ENCODE measurements at regions not wholly inside any gene's neighbourhood (a gene's known extent, or its start where the extent isn't known, plus 50 kb on each side); places are given as distances from the start of the nearest gene placed in this dataset.

DNA sequence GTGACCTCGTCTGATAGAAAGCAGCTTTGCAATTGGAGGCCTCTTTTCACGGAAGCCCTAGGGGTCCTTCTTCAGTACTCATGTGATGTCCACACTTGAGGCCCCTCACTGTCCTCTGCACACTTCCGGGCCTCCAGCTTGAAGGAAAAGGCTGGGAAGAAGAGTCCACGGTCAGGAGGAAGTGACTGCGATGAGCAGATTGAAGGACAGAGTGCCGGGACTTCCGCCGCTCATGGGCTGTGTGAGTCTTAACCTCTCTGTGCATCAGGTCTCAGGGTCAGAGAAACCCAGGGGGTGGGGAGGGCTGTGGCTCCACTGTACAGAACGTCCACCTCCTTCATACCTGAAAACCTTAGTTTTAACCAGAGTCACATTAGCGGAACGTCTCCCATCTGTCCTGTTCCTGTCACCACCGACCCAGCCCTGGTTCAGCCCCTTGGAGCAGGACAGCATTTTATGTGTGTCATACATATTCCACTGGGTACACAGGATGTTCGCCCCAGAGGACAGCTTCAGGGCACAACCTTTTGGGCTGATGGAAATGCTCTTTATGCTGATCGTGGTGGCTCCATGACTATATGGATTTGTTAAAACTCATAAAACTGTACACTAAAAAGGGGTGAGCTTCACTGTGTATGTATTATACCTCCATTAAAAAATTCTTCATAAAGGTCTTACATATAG is 51.0 kb upstream of the SORCS2 start:
- no peaks in the 10 kb centered on the region for H3K27me3 ChIP-seq (replicated peaks in 1 of 4; ENCODE audit: control extremely low read depth in 1 of 4, control insufficient read depth in 3 of 4, insufficient read depth in 4 of 4, low read length in 3 of 4)
- no peaks in the 10 kb centered on the region for H4K20me1 ChIP-seq (ENCODE audit: control insufficient read depth, insufficient read depth, low read length, poor library complexity, severe bottlenecking)
- no peaks in the 10 kb centered on the region for H3K79me2 ChIP-seq (ENCODE audit: control insufficient read depth, insufficient read depth, low read length)
- no peak overlapping the region for H3K4me3 ChIP-seq (ENCODE audit: control extremely low read depth in 1 of 5, extremely low read depth in 1 of 5, insufficient read depth in 1 of 5, low read depth in 2 of 5, low read length in 4 of 5)
- Mint-ChIP-seq H3K27me3 (peaks cover 7% of the 10 kb centered on the region), H3K4me1 (no peaks in the 10 kb centered on the region), H3K27ac (no peak overlapping the region), H3K4me3 (no peak overlapping the region), H3K9me3 (ENCODE audit: insufficient read depth) (no peaks in the 10 kb centered on the region)
- CTCF ChIA-PET: no interaction called here
- WGBS (ENCODE audit: insufficient coverage): 81% methylated on average over 11 of the region's 14 CpGs
- no peak overlapping the region for H3K9ac ChIP-seq (ENCODE audit: low read length)
- no peak for DNase-seq
- H3K4me2 ChIP-seq (replicated peaks; ENCODE audit: low read depth, low read length, poor library complexity, severe bottlenecking): no peak overlapping the region
- H3K27ac ChIP-seq (ENCODE audit: low read length in 2 of 2): no peak overlapping the region
- no peak overlapping the region for H2AFZ ChIP-seq (ENCODE audit: insufficient read depth, low read depth, low read length, poor library complexity, severe bottlenecking)
- intact Hi-C loops (cut with micrococcal nuclease): no loop called here
- ATAC-seq (ENCODE audit: low read depth): no peak
- TF ChIP-seq, protein P1, sequence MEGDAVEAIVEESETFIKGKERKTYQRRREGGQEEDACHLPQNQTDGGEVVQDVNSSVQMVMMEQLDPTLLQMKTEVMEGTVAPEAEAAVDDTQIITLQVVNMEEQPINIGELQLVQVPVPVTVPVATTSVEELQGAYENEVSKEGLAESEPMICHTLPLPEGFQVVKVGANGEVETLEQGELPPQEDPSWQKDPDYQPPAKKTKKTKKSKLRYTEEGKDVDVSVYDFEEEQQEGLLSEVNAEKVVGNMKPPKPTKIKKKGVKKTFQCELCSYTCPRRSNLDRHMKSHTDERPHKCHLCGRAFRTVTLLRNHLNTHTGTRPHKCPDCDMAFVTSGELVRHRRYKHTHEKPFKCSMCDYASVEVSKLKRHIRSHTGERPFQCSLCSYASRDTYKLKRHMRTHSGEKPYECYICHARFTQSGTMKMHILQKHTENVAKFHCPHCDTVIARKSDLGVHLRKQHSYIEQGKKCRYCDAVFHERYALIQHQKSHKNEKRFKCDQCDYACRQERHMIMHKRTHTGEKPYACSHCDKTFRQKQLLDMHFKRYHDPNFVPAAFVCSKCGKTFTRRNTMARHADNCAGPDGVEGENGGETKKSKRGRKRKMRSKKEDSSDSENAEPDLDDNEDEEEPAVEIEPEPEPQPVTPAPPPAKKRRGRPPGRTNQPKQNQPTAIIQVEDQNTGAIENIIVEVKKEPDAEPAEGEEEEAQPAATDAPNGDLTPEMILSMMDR (IDR thresholded peaks at IDR 0.05): no peak
- TF ChIP-seq EZH2 (IDR thresholded peaks at IDR 0.05; ENCODE audit: borderline replicate concordance, insufficient read depth, low read depth, low read length, poor library complexity, severe bottlenecking): no peak
- H3K36me3 ChIP-seq (replicated peaks in 1 of 2; ENCODE audit: control extremely low read depth in 1 of 2, control insufficient read depth in 1 of 2, extremely low read depth in 1 of 2, insufficient read depth in 2 of 2, low read length in 1 of 2): no peaks in the 10 kb centered on the region
- POLR2A ChIA-PET: no interaction called here
- no peaks in the 10 kb centered on the region for H3K9me3 ChIP-seq (ENCODE audit: control extremely low read depth in 1 of 3, control insufficient read depth in 2 of 3, insufficient read depth in 1 of 3, low read length in 2 of 3)
- H3K4me1 ChIP-seq (ENCODE audit: control insufficient read depth in 2 of 2, insufficient read depth in 2 of 2, low read length in 2 of 2): no peaks in the 10 kb centered on the region

DNA sequence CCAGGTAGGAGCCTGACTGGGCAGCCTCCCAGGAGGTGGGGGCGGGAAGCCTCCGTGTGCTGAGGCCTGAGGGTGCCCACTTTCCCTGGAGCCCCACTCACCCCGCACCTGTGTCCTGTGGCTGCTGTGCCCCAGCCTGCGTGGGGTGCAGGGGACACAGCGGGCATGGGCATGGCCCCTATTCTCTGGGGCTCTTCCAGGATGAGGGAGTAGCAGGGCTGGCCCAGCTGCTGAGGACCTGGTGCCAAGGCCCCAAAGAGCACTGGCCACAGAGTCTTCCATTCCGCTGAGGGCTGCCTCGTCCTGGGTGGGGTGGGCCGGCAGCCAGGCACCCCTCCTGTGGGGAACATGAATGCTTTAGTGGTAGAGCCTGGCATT is 51.7 kb upstream of the SORCS2 start:
- ATAC-seq (ENCODE audit: low read depth) (no peak), DNase-seq (no peak)
- intact Hi-C loops (cut with micrococcal nuclease): no loop called here
- WGBS (ENCODE audit: insufficient coverage): 91% methylated on average over 8 of the region's 8 CpGs
- Histone ChIP-seq H3K36me3 (replicated peaks in 1 of 2; ENCODE audit: control extremely low read depth in 1 of 2, control insufficient read depth in 1 of 2, extremely low read depth in 1 of 2, insufficient read depth in 2 of 2, low read length in 1 of 2) (no peaks in the 10 kb centered on the region), H3K27ac (ENCODE audit: low read length in 2 of 2) (no peak overlapping the region), H3K9ac (ENCODE audit: low read length) (no peak overlapping the region), H3K79me2 (ENCODE audit: control insufficient read depth, insufficient read depth, low read length) (no peaks in the 10 kb centered on the region), H3K4me1 (ENCODE audit: control insufficient read depth in 2 of 2, insufficient read depth in 2 of 2, low read length in 2 of 2) (no peaks in the 10 kb centered on the region), H4K20me1 (ENCODE audit: control insufficient read depth, insufficient read depth, low read length, poor library complexity, severe bottlenecking) (no peaks in the 10 kb centered on the region), H3K4me2 (replicated peaks; ENCODE audit: low read depth, low read length, poor library complexity, severe bottlenecking) (no peak overlapping the region), H2AFZ (ENCODE audit: insufficient read depth, low read depth, low read length, poor library complexity, severe bottlenecking) (no peak overlapping the region), H3K27me3 (replicated peaks in 1 of 4; ENCODE audit: control extremely low read depth in 1 of 4, control insufficient read depth in 3 of 4, insufficient read depth in 4 of 4, low read length in 3 of 4) (no peaks in the 10 kb centered on the region), H3K4me3 (ENCODE audit: control extremely low read depth in 1 of 5, extremely low read depth in 1 of 5, insufficient read depth in 1 of 5, low read depth in 2 of 5, low read length in 4 of 5) (no peak overlapping the region), H3K9me3 (ENCODE audit: control extremely low read depth in 1 of 3, control insufficient read depth in 2 of 3, insufficient read depth in 1 of 3, low read length in 2 of 3) (no peaks in the 10 kb centered on the region)
- TF ChIP-seq, protein P1 (IDR thresholded peaks at IDR 0.05): no peak
- no peak for TF ChIP-seq EZH2 (IDR thresholded peaks at IDR 0.05; ENCODE audit: borderline replicate concordance, insufficient read depth, low read depth, low read length, poor library complexity, severe bottlenecking)
- ChIA-PET POLR2A (no interaction called here), CTCF (no interaction called here)
- no peaks in the 10 kb centered on the region for H3K9me3 Mint-ChIP-seq (ENCODE audit: insufficient read depth)
- peaks cover 7% of the 10 kb centered on the region for H3K27me3 Mint-ChIP-seq
- no peak overlapping the region for H3K27ac Mint-ChIP-seq
- H3K4me1 Mint-ChIP-seq: no peaks in the 10 kb centered on the region
- H3K4me3 Mint-ChIP-seq: no peak overlapping the region
